Thymus (tissue), 11 donors: ENCODE measurements at regions not wholly inside any gene's neighbourhood (a gene's known extent, or its start where the extent isn't known, plus 50 kb on each side); places are given as distances from the start of the nearest gene placed in this dataset.

Experiments used
- DNase-seq, 9 donors: peaks; one replicate each; pipeline ENCODE4 v3.0.0-alpha.2; 2013; ENCODE audit warnings: low spot score in 9 of 9, low read depth in 6 of 9, missing footprints in 1 of 9
- H3K27ac ChIP-seq, 2 donors: one replicate each; pipeline ENCODE4 v1.5.1; 2013; ENCODE audit warnings: control low read depth in 1 of 2, low read depth in 1 of 2, low read length in 1 of 2, mild to moderate bottlenecking in 1 of 2, moderate library complexity in 1 of 2
- H3K27me3 ChIP-seq, 2 donors: one replicate each; pipeline ENCODE4 v1.5.1; 2013; ENCODE audit warnings: low read length in 1 of 2; ENCODE audit not compliant: control insufficient read depth in 2 of 2, insufficient read depth in 1 of 2
- H3K36me3 ChIP-seq, 2 donors: one replicate each; pipeline ENCODE4 v1.5.1; 2013; ENCODE audit warnings: low read length in 1 of 2, mild to moderate bottlenecking in 1 of 2, moderate library complexity in 1 of 2; ENCODE audit not compliant: control insufficient read depth in 2 of 2, insufficient read depth in 2 of 2
- H3K4me1 ChIP-seq, 2 donors: one replicate each; pipeline ENCODE4 v1.5.1; 2013; ENCODE audit warnings: low read length in 2 of 2; ENCODE audit not compliant: control insufficient read depth in 2 of 2, insufficient read depth in 2 of 2
- H3K4me3 ChIP-seq, 2 donors: one replicate each; pipeline ENCODE4 v1.5.1; 2013; ENCODE audit warnings: low read length in 2 of 2, control low read depth in 1 of 2, mild to moderate bottlenecking in 1 of 2
- H3K9me3 ChIP-seq, 2 donors: one replicate each; pipeline ENCODE4 v1.5.1; 2013; ENCODE audit warnings: low read length in 1 of 2, mild to moderate bottlenecking in 1 of 2; ENCODE audit not compliant: control insufficient read depth in 2 of 2, insufficient read depth in 1 of 2
- WGBS: extraction: QIAGEN DNeasy Blood & Tissue Kit; methylation state at CpG from one replicate; pipeline ENCODE4 v1.1.7; 2013; 5-methylcytosine and 5-hydroxymethylcytosine counted together
- donor health status: healthy.

GRCh38 chr2:67462738-67463496 is 65.8 kb downstream of the ETAA1 start:
- no peaks in the 10 kb centered on the region for H3K36me3 ChIP-seq
- H3K27me3 ChIP-seq = no peaks in the 10 kb centered on the region
- no peak overlapping the region for H3K4me3 ChIP-seq
- H3K27ac ChIP-seq = no peak overlapping the region
- WGBS = 98% methylated on average over 2 of the region's 2 CpGs
- no peaks in the 10 kb centered on the region for H3K4me1 ChIP-seq
- no peak for DNase-seq
- no peaks in the 10 kb centered on the region for H3K9me3 ChIP-seq

GRCh38 chr2:67463810-67464209 is 66.7 kb downstream of the ETAA1 start:
- H3K36me3 ChIP-seq = no peaks in the 10 kb centered on the region
- peak in 1 of 9 donors; percentile 6 for DNase-seq
- no peaks in the 10 kb centered on the region for H3K27me3 ChIP-seq
- H3K27ac ChIP-seq = no peak overlapping the region
- WGBS = 90% methylated on average over 5 of the region's 5 CpGs
- no peaks in the 10 kb centered on the region for H3K9me3 ChIP-seq
- no peak overlapping the region for H3K4me3 ChIP-seq
- no peaks in the 10 kb centered on the region for H3K4me1 ChIP-seq

DNA sequence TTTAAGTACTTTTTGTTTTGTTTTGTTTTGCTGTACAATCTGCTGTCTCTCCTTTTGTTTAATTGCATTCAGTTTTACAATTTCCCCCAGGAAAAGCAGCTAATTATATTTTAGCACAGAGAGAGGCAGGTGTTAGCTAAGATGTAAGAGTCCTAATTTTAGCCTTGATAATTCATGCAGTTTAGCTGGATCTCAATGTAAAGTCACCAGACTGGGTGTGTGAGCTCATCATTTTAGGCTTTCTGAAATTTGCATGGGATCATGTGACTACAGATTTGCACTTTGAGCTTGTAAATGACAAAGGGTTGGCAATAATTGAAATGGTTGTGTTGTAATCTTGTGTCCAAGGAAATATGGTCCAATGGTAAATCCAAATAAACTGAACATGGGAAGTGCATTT is 68.5 kb downstream of the ETAA1 start:
- no peak for DNase-seq
- Histone ChIP-seq H3K4me1 (no peaks in the 10 kb centered on the region), H3K36me3 (no peaks in the 10 kb centered on the region), H3K27ac (no peak overlapping the region), H3K9me3 (no peaks in the 10 kb centered on the region), H3K27me3 (no peaks in the 10 kb centered on the region), H3K4me3 (no peak overlapping the region)

DNA sequence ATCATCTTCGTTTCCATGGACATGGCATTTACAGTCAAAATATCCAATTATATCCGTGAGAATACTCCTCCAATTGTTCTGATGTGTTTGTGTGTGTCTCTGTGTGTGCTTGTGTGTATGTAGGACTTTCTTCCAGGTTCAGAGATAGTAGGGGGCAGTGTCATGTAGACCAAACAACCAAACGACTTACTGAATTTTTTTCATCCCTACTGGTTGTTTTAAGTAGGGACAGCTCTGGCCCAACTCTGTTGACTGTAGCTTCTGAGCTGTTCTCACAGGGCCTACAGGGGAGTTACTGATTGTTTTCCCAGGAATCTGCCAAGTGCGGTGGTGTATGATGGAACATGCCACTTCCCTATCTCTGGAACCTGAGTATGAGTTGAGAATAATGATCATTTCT is 69.6 kb downstream of the ETAA1 start:
- DNase-seq = no peak
- Histone ChIP-seq H3K27ac (no peak overlapping the region), H3K4me3 (no peak overlapping the region), H3K36me3 (no peaks in the 10 kb centered on the region), H3K27me3 (no peaks in the 10 kb centered on the region), H3K9me3 (no peaks in the 10 kb centered on the region), H3K4me1 (no peaks in the 10 kb centered on the region)
- 90% methylated on average over 4 of the region's 4 CpGs for WGBS

DNA sequence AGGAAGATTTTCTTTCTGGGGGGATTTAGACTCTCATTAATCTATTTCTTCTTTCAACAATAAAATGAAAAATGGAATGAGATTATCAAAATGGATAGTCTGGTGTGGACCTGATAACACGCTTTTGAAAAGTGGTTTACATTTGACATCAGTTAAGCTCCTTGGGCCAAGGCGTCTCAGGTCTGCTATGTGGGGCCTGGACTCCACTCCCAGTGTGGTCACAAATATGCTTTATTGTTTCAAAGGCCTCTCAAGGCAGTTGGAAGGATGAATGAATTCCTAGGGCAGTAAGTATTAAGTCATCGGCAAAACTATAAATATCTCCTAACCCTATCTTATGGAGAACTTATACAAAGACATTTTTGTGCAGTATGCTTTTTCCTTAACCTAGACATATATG is 74.5 kb downstream of the ETAA1 start:
- H3K4me3 ChIP-seq = no peak overlapping the region
- no peak for DNase-seq
- no peaks in the 10 kb centered on the region for H3K27me3 ChIP-seq
- no peaks in the 10 kb centered on the region for H3K9me3 ChIP-seq
- no peaks in the 10 kb centered on the region for H3K4me1 ChIP-seq
- no peak overlapping the region for H3K27ac ChIP-seq
- 97% methylated on average over 3 of the region's 3 CpGs for WGBS
- H3K36me3 ChIP-seq = no peaks in the 10 kb centered on the region

DNA sequence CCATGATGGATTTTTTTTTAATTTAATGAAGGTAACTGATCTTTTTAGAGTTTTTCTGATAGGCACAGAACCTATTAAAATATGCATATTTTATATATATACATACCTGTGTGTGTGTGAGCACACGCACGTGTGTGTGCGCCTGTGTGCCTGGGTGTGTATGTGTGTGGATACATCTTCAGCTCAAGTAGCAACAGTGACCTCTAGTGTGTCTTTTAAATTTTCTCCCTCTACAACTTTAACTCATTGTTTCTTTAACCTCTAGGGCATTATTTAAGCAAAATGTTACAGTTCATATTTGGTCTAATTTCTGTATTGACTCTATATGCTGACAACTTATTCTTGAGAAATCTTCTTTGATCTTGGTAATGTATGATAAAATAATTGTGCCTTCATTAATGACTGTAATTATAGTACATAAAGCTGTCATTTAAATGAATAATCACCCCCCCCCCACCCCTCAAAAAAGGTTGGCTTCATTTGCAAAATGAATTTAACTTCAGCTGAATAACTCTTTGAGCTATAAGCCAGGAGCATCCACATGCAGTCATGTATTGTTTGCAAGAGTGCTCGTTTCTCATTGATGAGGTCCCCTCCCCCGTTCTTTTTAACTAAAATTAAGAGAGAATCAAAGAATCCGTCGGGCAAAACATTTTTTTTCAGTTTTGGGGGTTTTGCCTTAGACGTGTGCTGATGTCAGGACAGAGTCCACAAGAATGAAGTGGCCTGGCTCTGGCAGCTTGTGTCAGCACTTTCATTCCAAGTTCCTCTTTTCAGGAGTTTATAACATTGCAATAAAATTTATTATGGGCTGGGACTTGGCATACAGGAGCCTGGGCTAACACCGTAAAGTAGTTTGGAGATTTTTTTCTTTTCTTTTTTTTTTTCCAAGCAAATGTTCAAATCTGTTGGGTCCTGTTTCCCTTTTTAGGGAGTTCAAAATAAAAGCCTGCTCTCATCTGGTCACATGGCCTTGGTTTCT is 80.0 kb downstream of the ETAA1 start:
- WGBS = 44% methylated on average over 9 of the region's 9 CpGs
- H3K4me1 ChIP-seq = no peaks in the 10 kb centered on the region
- H3K27me3 ChIP-seq = no peaks in the 10 kb centered on the region
- peak in 2 of 9 donors; percentile 2 to 6 for DNase-seq
- H3K27ac ChIP-seq = no peak overlapping the region
- no peaks in the 10 kb centered on the region for H3K9me3 ChIP-seq
- no peak overlapping the region for H3K4me3 ChIP-seq
- H3K36me3 ChIP-seq = no peaks in the 10 kb centered on the region

DNA sequence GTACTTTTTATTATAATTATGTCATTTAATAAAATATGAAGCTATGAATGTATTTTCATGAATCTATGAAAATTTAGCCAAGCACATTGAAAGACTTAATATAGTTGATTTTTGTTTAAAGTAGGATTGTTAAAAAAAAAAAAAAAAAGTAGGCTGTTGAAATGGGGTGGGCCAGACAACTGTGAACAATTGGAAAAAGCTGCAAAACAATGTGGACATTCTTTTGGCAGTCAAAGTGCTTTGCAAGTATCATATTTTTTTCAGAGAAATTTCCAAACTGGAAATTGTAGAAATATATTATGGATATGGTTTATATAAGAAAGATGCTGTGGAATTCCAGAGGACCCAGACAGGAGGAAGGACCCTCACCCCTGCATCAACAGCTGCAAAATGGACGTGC is 82.1 kb downstream of the ETAA1 start:
- 75% methylated on average over 1 of the region's 1 CpG for WGBS
- DNase-seq = no peak
- no peak overlapping the region for H3K4me3 ChIP-seq
- H3K9me3 ChIP-seq = no peaks in the 10 kb centered on the region
- no peak overlapping the region for H3K27ac ChIP-seq
- no peaks in the 10 kb centered on the region for H3K36me3 ChIP-seq
- no peaks in the 10 kb centered on the region for H3K27me3 ChIP-seq
- H3K4me1 ChIP-seq = no peaks in the 10 kb centered on the region

- Histone ChIP-seq H3K4me1 (no peaks in the 10 kb centered on the region), H3K9me3 (no peaks in the 10 kb centered on the region), H3K36me3 (no peaks in the 10 kb centered on the region), H3K27me3 (no peaks in the 10 kb centered on the region), H3K27ac (no peak overlapping the region), H3K4me3 (no peak overlapping the region)
- 79% methylated on average over 2 of the region's 2 CpGs for WGBS
- DNase-seq = no peak
Measured at GRCh38 chr2:67485431-67485830, 88.3 kb downstream of the ETAA1 start.

- Histone ChIP-seq H3K27me3 (no peaks in the 10 kb centered on the region), H3K9me3 (no peaks in the 10 kb centered on the region), H3K36me3 (no peaks in the 10 kb centered on the region), H3K4me1 (no peaks in the 10 kb centered on the region), H3K27ac (no peak overlapping the region), H3K4me3 (no peak overlapping the region)
- 91% methylated on average over 1 of the region's 1 CpG for WGBS
- DNase-seq = no peak
Measured at GRCh38 chr2:67486041-67486796, 89.1 kb downstream of the ETAA1 start.
